HG02678 (cell line): ENCODE measurements at regions not wholly inside any gene's neighbourhood (a gene's known extent, or its start where the extent isn't known, plus 50 kb on each side); places are given as distances from the start of the nearest gene placed in this dataset.
A peak's percentile ranks its signal among the peaks of the same experiment; 100 is the strongest.

Experiments used
- ATAC-seq: cut with Tn5 transposase; IDR thresholded peaks from one replicate; pipeline ENCODE4 v1.9.1; 2021; ENCODE audit warnings: mild to moderate bottlenecking, moderate library complexity; ENCODE audit not compliant: unreplicated experiment

GRCh38 chrX:114332766-114333165 lies 251.1 kb upstream of the HTR2C start:
- no peak for ATAC-seq

- no peak for ATAC-seq
Observed at GRCh38 chrX:114334473-114334982, 249.4 kb upstream of the HTR2C start.

- no peak for ATAC-seq
Observed at GRCh38 chrX:114338870-114339269, 245.0 kb upstream of the HTR2C start.

GRCh38 chrX:114344756-114345349 lies 239.0 kb upstream of the HTR2C start:
- ATAC-seq: peak; percentile 83

GRCh38 chrX:114361076-114361725 lies 222.7 kb upstream of the HTR2C start:
- ATAC-seq: no peak

- ATAC-seq: no peak
Observed at GRCh38 chrX:114363346-114363745, 220.5 kb upstream of the HTR2C start.

- no peak for ATAC-seq
Observed at GRCh38 chrX:114365065-114365834, 218.6 kb upstream of the HTR2C start.

GRCh38 chrX:114372937-114373336 lies 210.9 kb upstream of the HTR2C start:
- ATAC-seq: no peak

- ATAC-seq: no peak
Observed at GRCh38 chrX:114390251-114390796, 193.6 kb upstream of the HTR2C start.
